Adrenal gland (tissue), 9 donors: ENCODE measurements at regions not wholly inside any gene's neighbourhood (a gene's known extent, or its start where the extent isn't known, plus 50 kb on each side); places are given as distances from the start of the nearest gene placed in this dataset.
"Not testable (repeated sequence)": the region's sequence is repeated elsewhere in the genome, so short reads cannot be mapped to it uniquely, and the experiment has no call there.

Source experiments
- DNase-seq, 7 donors: peaks; one replicate each; pipeline ENCODE4 v3.0.0-alpha.2; 2019 to 2020
- H3K27ac ChIP-seq, 5 donors: fragments of 200-600 bp; sonication (generic) in 4 of 5; 1 replicate in 3 of 5; 2 replicates in 2 of 5; pipeline versions ENCODE4 v1.5.1 to v1.8.0; 2016 to 2020; ENCODE audit warnings: mild to moderate bottlenecking in 1 of 5
- H3K27me3 ChIP-seq: fragments of 200-600 bp; 2 replicates; pipeline ENCODE4 v1.8.0; 2021
- H3K36me3 ChIP-seq, 2 donors: fragments of 200-600 bp; replicated peaks in 1 of 2; 1 replicate in 1 of 2; 2 replicates in 1 of 2; pipeline versions ENCODE4 v1.5.1 to v1.8.0; 2018 to 2022
- H3K4me1 ChIP-seq, 2 donors: fragments of 200-600 bp; replicated peaks in 1 of 2; 1 replicate in 1 of 2; 2 replicates in 1 of 2; pipeline versions ENCODE4 v1.5.1 to v1.8.0; 2018 to 2021
- H3K4me3 ChIP-seq, 4 donors: fragments of 200-600 bp; sonication (generic) in 3 of 4; one replicate each; pipeline ENCODE4 v1.5.1; 2016 to 2018
- H3K9me3 ChIP-seq, 3 donors: fragments of 200-600 bp; sonication (generic) in 1 of 3; replicated peaks in 1 of 3; 1 replicate in 2 of 3; 2 replicates in 1 of 3; pipeline versions ENCODE4 v1.5.1 to v1.8.0; 2016 to 2021
- POLR2A ChIP-seq, 2 donors: fragments of 450-650 bp; IDR thresholded peaks; one replicate each; pipeline ENCODE4 v1.6.1; 2017; ENCODE audit warnings: antibody characterized with exemption in 2 of 2, mild to moderate bottlenecking in 2 of 2, moderate library complexity in 1 of 2
- whole genome bisulfite sequencing, 4 donors: extraction: QIAGEN DNeasy Blood & Tissue Kit in 2 of 4; methylation state at CpG; one replicate each; pipeline versions ENCODE4 v1.1.5 to v1.1.7; 2013 to 2017; 5-methylcytosine and 5-hydroxymethylcytosine counted together
- intact Hi-C, 2 donors: fragments of 100-400 bp; cut with DNase I; formaldehyde crosslinking; loops; one replicate each; pipeline versions ENCODE4 v1.14.1 to v1.15.0; 2022 to 2023
- TF ChIP-seq, protein P1 (sequence below), 6 experiments: fragments of 450-650 bp in 4 of 6; fragments of 200-600 bp in 2 of 6; sonication (generic) in 1 of 6; IDR thresholded peaks; 1 replicate in 5 of 6; 2 replicates in 1 of 6; pipeline versions ENCODE4 v1.5.1 to v1.8.0; 2016 to 2021; ENCODE audit warnings: antibody characterized with exemption in 6 of 6, mild to moderate bottlenecking in 2 of 6, moderate library complexity in 1 of 6
- donor health status: healthy with polysubstance abuse.
- donor health status: Bipolar disorder and iron deficiency.
- donor health status: DM: yes; HTN: yes; CAD: no.
- donor health status: DM: no; HTN: no; CAD: no.
- donor health status: DM: no; HTN: no; CAD: no.

DNA sequence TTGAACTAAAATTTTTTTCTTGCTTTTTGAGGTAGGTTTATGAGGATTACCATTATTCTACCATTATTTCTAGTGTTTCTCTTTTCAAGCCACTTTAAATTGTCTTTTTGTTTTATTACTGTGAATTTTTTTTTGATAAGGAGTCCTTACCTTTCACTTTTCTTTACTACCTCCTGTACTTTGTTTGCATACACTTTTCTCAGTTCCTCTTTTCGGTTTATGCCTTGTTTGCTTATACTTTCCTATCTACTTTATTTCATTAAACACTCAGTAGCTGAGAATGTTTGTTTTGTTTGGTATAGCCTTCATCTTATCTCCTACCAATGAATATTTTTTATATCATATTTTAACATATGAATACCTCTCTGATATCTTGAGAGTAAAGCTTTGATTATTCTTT lies 147.9 kb downstream of the TFAP2B start:
- Histone ChIP-seq H3K36me3 (no peaks in the 10 kb centered on the region), H3K9me3 (no peaks in the 10 kb centered on the region), H3K4me1 (no peaks in the 10 kb centered on the region), H3K4me3 (no peak overlapping the region), H3K27ac (no peak overlapping the region), H3K27me3 (no peaks in the 10 kb centered on the region)
- DNase-seq: no peak
- intact Hi-C loops: loop anchor here in 1 of 2 donors (10.0 kb wide), 1 partner anchor 1278 kb away; the partner anchor contains the start of gene IL17F
- TF ChIP-seq, protein P1, sequence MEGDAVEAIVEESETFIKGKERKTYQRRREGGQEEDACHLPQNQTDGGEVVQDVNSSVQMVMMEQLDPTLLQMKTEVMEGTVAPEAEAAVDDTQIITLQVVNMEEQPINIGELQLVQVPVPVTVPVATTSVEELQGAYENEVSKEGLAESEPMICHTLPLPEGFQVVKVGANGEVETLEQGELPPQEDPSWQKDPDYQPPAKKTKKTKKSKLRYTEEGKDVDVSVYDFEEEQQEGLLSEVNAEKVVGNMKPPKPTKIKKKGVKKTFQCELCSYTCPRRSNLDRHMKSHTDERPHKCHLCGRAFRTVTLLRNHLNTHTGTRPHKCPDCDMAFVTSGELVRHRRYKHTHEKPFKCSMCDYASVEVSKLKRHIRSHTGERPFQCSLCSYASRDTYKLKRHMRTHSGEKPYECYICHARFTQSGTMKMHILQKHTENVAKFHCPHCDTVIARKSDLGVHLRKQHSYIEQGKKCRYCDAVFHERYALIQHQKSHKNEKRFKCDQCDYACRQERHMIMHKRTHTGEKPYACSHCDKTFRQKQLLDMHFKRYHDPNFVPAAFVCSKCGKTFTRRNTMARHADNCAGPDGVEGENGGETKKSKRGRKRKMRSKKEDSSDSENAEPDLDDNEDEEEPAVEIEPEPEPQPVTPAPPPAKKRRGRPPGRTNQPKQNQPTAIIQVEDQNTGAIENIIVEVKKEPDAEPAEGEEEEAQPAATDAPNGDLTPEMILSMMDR (IDR thresholded peaks at IDR 0.05): no peak
- TF ChIP-seq POLR2A (IDR thresholded peaks at IDR 0.05): no peak
- WGBS, 4 donors: 38 to 61% (median 48%) methylated on average over 1 of the region's 1 CpG

DNA sequence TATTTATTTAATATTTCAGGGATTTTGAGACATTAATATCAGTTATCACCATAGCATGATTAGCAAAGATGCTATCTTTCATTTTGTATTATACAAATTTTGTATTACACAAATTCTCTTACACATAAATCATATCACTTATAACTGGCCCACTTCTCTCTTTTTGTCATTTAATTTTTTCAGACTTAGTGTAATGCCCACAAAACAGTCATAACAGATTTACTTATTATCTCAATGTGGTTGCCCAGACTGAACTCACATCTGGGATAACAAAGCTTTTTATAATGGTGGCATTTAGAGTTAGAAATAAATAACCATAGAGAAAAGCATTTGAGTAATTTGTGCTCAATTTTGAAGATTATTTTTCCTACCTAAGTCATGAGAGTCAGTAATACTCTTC lies 148.3 kb downstream of the TFAP2B start:
- Histone ChIP-seq H3K27me3 (no peaks in the 10 kb centered on the region), H3K36me3 (no peaks in the 10 kb centered on the region), H3K4me3 (no peak overlapping the region), H3K9me3 (no peaks in the 10 kb centered on the region), H3K4me1 (no peaks in the 10 kb centered on the region), H3K27ac (no peak overlapping the region)
- intact Hi-C loops: loop anchor here in 1 of 2 donors (10.0 kb wide), 1 partner anchor 1278 kb away; the partner anchor contains the start of gene IL17F
- TF ChIP-seq POLR2A (IDR thresholded peaks at IDR 0.05): no peak
- TF ChIP-seq, protein P1 (IDR thresholded peaks at IDR 0.05): no peak
- DNase-seq: no peak

DNA sequence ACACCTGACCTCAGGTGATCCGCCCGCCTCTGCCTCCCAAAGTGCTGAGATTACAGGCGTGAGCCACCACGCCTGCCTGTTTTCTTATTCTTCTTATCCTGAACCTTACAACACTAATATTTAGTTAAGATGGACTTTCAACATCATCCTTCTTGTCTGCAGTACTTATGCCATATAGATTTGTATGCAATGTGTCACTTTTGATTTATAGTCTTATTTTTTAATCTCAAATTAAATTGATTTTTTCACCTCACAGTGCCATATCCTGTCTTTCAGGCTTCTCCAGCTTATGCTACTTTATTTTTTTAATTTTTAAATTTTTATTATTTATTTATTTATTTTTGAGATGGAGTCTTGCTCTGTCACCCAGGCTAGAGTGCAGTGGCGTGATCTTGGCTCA lies 149.6 kb downstream of the TFAP2B start:
- H3K4me3 ChIP-seq: not testable (repeated sequence)
- 92 to 95% (median 94%) methylated on average over 5 of the region's 5 CpGs for WGBS, 4 donors

DNA sequence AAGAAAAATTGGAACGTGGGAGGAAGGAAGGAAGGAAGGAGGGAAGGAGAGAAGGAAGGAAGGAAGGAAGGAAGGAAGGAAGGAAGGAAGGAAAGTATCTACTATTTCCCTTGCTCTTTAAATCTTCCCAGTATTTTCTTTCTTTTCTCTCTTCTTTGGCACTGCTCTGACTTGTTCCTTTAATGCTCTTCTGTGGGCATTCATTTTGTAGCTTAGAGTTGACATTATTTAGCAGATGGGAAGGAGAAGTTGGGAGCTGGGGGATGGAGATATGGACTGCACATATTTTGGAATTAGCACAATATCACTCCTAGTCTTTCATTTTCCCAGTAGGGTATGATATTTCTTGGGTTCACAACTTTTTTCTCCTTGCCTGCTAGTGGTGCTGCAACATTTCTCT lies 152.2 kb downstream of the TFAP2B start:
- H3K4me1 ChIP-seq: no peaks in the 10 kb centered on the region
- no peak overlapping the region for H3K4me3 ChIP-seq
- intact Hi-C loops: no loop called here
- H3K27ac ChIP-seq: no peak overlapping the region
- no peak for TF ChIP-seq POLR2A (IDR thresholded peaks at IDR 0.05)
- TF ChIP-seq, protein P1 (IDR thresholded peaks at IDR 0.05): no peak
- H3K36me3 ChIP-seq: no peaks in the 10 kb centered on the region
- WGBS, 4 donors: 16 to 40% (median 21%) methylated on average over 1 of the region's 1 CpG
- H3K27me3 ChIP-seq: no peaks in the 10 kb centered on the region
- no peaks in the 10 kb centered on the region for H3K9me3 ChIP-seq
- DNase-seq: no peak

More for the DNA sequence above, 149.6 kb downstream of the TFAP2B start:
- H3K4me1 ChIP-seq, H3K27ac ChIP-seq, H3K9me3 ChIP-seq, H3K36me3 ChIP-seq, H3K27me3 ChIP-seq, DNase-seq: not testable (repeated sequence)
- intact Hi-C loops: loop anchor here in 1 of 2 donors (10.0 kb wide), 1 partner anchor 1277 kb away; the partner anchor contains the start of gene IL17F

DNA sequence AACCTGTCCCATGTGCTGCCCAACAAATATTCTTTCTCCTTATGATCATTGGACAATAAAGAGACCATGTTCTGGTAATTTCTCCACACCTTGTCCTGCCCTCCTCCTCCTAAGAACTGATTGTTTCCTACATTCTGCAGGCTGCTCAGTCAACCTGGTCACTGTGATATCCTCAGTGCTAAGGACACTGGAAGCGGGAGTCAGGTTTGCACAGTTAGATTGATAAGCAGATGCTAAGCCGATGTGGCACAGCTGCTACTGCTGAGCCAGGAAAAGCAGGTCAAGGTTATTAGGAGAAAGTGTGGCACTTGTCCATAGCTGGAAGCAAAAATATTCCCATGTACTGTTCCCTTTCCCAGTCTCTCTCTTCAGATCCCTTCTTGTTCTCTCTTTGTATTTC lies 154.8 kb downstream of the TFAP2B start:
- no peak for TF ChIP-seq POLR2A (IDR thresholded peaks at IDR 0.05)
- Histone ChIP-seq H3K9me3 (no peaks in the 10 kb centered on the region), H3K27ac (no peak overlapping the region), H3K36me3 (no peaks in the 10 kb centered on the region), H3K4me3 (no peak overlapping the region), H3K27me3 (no peaks in the 10 kb centered on the region), H3K4me1 (no peaks in the 10 kb centered on the region)
- intact Hi-C loops: no loop called here
- WGBS, 4 donors: 12 to 51% (median 46%) methylated on average over 2 of the region's 2 CpGs
- no peak for DNase-seq
